Activated CD8-positive, alpha-beta memory T cell treated with anti-CD3 and anti-CD28 coated beads for 36 hours (primary cell): ENCODE measurements at regions not wholly inside any gene's neighbourhood (a gene's known extent, or its start where the extent isn't known, plus 50 kb on each side); places are given as distances from the start of the nearest gene placed in this dataset.
"Not testable (repeated sequence)": the region's sequence is repeated elsewhere in the genome, so short reads cannot be mapped to it uniquely, and the experiment has no call there.

Experiments used
- CTCF ChIA-PET: fragments of 350-600 bp; sonication (Branson Sonifier 250); formaldehyde crosslinking; loops from one replicate; lab custom pipeline; 2021; ENCODE audit warnings: antibody characterized with exemption; lab: Charles Lee
- POLR2A ChIA-PET: fragments of 350-600 bp; sonication (Branson Sonifier 250); formaldehyde crosslinking; loops from one replicate; lab custom pipeline; 2021; ENCODE audit warnings: antibody characterized with exemption; lab: Charles Lee

- ChIA-PET POLR2A (no interaction called here), CTCF (no interaction called here)
Observed at GRCh38 chr3:110413266-110413665, 658.4 kb upstream of the NECTIN3 start.

- ChIA-PET POLR2A (no interaction called here), CTCF (no interaction called here)
Observed at GRCh38 chr3:110413807-110414748, 657.5 kb upstream of the NECTIN3 start.

GRCh38 chr3:110414855-110415254, 656.8 kb upstream of the NECTIN3 start:
- CTCF ChIA-PET = no interaction called here
- POLR2A ChIA-PET = no interaction called here

- ChIA-PET POLR2A (no interaction called here), CTCF (no interaction called here)
Observed at GRCh38 chr3:110419096-110419495, 652.5 kb upstream of the NECTIN3 start.

GRCh38 chr3:110419601-110420000, 652.0 kb upstream of the NECTIN3 start:
- CTCF ChIA-PET = no interaction called here
- POLR2A ChIA-PET = no interaction called here

GRCh38 chr3:110420158-110420641, 651.4 kb upstream of the NECTIN3 start:
- ChIA-PET CTCF (no interaction called here), POLR2A (no interaction called here)

GRCh38 chr3:110423276-110423675, 648.3 kb upstream of the NECTIN3 start:
- POLR2A ChIA-PET = no interaction called here
- CTCF ChIA-PET = no interaction called here

GRCh38 chr3:110430146-110430545, 641.5 kb upstream of the NECTIN3 start:
- POLR2A ChIA-PET = no interaction called here
- CTCF ChIA-PET = no interaction called here

- ChIA-PET POLR2A (no interaction called here), CTCF (no interaction called here)
Observed at GRCh38 chr3:110436209-110436608, 635.4 kb upstream of the NECTIN3 start.

- POLR2A ChIA-PET, CTCF ChIA-PET: not testable (repeated sequence)
Observed at GRCh38 chr3:110440066-110440653, 631.5 kb upstream of the NECTIN3 start.

- CTCF ChIA-PET = no interaction called here
- POLR2A ChIA-PET = no interaction called here
Observed at GRCh38 chr3:110454066-110454465, 617.5 kb upstream of the NECTIN3 start.

- POLR2A ChIA-PET = no interaction called here
- CTCF ChIA-PET = no interaction called here
Observed at GRCh38 chr3:110456001-110456400, 615.6 kb upstream of the NECTIN3 start.

- POLR2A ChIA-PET = no interaction called here
- CTCF ChIA-PET = no interaction called here
Observed at GRCh38 chr3:110456438-110457138, 615.0 kb upstream of the NECTIN3 start.

- ChIA-PET CTCF (no interaction called here), POLR2A (no interaction called here)
Observed at GRCh38 chr3:110457508-110457907, 614.1 kb upstream of the NECTIN3 start.

- ChIA-PET POLR2A (no interaction called here), CTCF (no interaction called here)
Observed at GRCh38 chr3:110459021-110459420, 612.6 kb upstream of the NECTIN3 start.

GRCh38 chr3:110470310-110470709, 601.3 kb upstream of the NECTIN3 start:
- POLR2A ChIA-PET = no interaction called here

GRCh38 chr3:110473405-110473804, 598.2 kb upstream of the NECTIN3 start:
- POLR2A ChIA-PET = no interaction called here
- CTCF ChIA-PET = no interaction called here

More at GRCh38 chr3:110470310-110470709, 601.3 kb upstream of the NECTIN3 start:
- CTCF ChIA-PET = no interaction called here

GRCh38 chr3:110474397-110474796, 597.2 kb upstream of the NECTIN3 start:
- POLR2A ChIA-PET = no interaction called here
- CTCF ChIA-PET = no interaction called here

- POLR2A ChIA-PET = no interaction called here
Observed at GRCh38 chr3:110478377-110479054, 593.1 kb upstream of the NECTIN3 start.

GRCh38 chr3:110479731-110480130, 591.9 kb upstream of the NECTIN3 start:
- ChIA-PET CTCF (no interaction called here), POLR2A (no interaction called here)

More at GRCh38 chr3:110478377-110479054, 593.1 kb upstream of the NECTIN3 start:
- CTCF ChIA-PET = no interaction called here
